CD4-positive, alpha-beta T cell treated with Interleukin-4 for 4 hours (primary cell): ENCODE measurements at regions not wholly inside any gene's neighbourhood (a gene's known extent, or its start where the extent isn't known, plus 50 kb on each side); places are given as distances from the start of the nearest gene placed in this dataset.
"Not testable (repeated sequence)": the region's sequence is repeated elsewhere in the genome, so short reads cannot be mapped to it uniquely, and the experiment has no call there.

ENCODE experiments used
- DNase-seq: peaks from one replicate; pipeline ENCODE4 v3.0.0-alpha.2; 2020

DNA sequence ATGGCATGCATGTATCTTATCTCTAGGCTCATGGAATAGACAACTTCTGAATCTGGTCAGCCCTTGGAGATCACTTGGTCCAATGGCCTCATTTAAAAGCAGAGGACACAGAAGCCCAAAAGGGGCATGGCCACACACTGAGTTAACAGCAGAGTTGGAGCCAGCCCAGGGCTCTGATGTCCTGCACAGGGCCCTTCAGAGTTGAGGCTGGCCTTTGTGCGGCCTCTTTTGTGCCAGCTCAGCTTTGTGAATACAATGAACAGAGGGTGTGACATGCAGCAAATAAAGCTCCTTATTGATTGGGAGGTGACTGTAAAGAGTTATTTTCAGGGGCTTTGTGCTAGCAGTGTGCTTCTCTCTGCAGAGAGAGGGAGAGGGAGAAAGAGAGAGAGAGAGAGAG lies 150.1 kb upstream of the STK32A start:
- DNase-seq = no peak

DNA sequence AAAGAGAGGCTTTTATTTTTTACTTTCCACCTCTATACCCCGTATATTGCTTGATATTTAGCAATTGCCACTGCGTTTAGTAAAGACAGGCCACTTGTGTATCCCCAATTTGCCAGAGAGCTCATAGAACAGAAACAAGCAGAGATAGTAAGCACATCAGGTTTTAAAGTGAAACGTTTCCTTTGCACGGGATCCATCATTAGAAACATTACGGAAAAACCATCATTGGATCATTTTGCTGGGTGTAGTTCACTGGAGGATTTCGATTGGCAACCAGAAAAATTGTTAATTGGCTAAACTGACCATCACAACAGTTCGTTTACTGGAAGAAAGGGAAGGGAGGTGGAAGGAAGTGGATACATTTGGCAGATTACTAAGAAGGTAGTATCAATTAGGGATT lies 149.4 kb upstream of the STK32A start:
- DNase-seq = no peak

DNA sequence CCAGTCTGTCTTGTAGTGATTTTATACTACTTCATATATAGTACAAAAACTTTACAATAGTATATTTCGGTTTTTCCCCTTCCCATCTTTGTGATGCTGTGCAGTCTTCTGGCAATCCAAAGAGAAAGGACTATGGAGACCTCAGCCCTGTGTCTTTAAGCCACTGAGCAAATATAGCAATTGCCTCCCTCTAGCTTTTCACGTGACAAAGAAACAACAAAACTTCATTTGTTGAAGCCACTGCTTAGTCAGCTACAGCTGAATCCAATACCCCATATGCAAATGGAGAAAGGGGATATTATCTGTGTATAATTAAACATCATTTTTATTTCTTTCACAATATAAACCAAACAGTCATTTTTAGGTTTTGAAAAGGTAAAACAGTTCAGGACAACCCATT lies 142.8 kb upstream of the STK32A start:
- no peak for DNase-seq

- no peak for DNase-seq
These were observed 141.7 kb upstream of the STK32A start for GRCh38 chr5:147093138-147093537.

GRCh38 chr5:147095740-147096139 lies 139.1 kb upstream of the STK32A start:
- DNase-seq = no peak

DNA sequence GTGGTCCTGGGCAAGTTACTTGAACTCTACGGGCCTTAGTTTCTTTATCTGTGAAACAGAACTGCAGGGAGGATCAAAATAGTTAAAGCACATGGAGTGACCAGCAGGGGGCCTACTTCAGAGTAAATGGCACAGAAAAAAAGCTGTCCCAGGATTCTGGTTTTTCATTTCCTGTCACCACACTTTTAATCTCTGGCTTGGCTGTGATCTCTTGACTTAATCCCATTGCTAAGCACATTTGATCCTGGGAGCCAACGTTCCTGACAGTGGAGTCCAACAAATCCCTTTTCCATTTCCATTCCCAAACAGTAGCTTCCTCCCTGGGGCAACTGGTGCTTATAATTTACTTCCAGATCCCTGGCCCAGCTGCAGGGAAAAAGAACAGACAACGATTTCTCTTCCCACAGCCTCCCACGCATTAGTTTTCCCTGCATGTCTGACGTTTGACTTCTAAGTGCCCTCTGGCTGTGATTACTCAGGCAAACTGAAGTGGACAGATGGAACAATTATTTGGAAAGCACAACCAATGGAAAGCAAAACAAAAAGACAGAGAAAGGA lies 136.5 kb upstream of the STK32A start:
- DNase-seq = no peak

- DNase-seq = no peak
These were observed 133.0 kb upstream of the STK32A start for GRCh38 chr5:147101659-147102369.

DNA sequence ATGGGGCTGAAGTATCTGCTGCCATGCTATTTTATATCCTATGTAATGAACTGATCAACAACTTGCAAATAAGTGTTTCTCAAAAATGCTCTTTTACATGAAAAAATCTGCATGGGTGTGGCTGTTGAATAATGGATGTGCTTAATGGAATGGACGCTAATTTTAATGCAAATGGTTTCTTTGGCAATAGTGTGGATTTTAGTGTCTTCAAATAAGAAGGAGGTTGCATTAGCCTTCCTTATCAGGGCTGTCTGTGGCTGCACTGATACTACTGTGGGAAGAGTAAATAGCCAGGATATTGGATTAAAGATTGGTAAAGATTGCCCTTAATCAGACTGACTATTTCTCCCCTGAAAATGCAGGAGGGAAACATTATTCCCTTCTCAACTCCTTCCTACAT lies 121.9 kb upstream of the STK32A start:
- no peak for DNase-seq

GRCh38 chr5:147113967-147114366 lies 120.9 kb upstream of the STK32A start:
- no peak for DNase-seq

DNA sequence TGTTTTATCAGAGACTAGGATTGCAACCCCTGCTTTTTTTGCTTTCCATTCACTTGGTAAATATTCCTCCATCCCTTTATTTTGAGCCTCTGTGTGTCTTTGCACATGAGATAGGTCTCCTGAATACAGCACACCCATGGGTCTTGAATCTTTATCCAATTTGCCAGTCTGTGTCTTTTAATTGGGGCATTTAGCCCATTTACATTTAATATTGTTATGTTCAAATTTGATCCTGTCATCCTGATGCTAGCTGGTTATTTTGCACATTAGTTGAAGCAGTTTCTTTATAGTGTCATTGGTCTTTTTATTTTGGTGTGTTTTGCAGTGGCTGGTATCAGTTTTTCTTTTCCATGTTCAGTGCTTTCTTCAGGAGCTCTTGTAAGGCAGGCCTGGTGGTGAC lies 95.1 kb upstream of the STK32A start:
- DNase-seq = not testable (repeated sequence)

DNA sequence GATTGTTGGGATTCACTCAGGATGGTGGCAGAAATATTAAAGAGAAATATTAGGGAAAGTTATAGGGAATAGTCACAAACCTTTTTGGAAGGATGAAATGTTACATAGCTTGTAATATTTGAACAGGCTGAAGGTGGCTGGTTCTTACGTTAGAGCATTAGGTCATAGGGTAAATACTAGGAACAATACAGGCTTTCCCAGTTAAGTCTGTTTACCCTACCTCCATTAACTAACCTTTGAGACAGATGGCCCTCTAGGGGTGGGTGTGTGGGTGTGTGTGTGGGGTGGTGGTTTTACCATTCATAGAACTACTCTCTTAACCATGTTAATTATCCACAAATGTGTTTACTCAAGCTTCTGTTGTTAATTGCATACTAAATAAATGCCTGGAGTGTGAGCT lies 94.3 kb upstream of the STK32A start:
- DNase-seq = no peak

DNA sequence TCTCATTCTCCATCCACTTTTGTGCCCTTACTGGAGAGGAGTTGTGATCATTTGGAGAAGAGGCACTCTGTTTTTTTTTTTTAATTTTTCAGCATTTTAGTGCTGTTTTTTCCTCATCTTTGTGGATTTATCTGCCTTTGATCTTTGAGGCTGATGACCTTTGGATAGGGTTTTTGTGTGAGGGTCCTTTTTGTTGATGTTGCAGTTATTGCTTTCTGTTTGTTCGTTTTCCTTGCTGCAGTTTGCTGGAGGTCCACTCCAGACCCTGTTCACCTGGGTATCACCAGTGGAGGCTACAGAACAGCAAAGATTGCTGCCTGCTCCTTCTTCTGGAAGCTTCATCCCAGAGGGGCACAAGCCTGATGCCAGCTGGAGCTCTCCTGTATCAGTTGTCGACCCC lies 93.2 kb upstream of the STK32A start:
- not testable (repeated sequence) for DNase-seq

GRCh38 chr5:147143215-147143614 lies 91.6 kb upstream of the STK32A start:
- DNase-seq = no peak

DNA sequence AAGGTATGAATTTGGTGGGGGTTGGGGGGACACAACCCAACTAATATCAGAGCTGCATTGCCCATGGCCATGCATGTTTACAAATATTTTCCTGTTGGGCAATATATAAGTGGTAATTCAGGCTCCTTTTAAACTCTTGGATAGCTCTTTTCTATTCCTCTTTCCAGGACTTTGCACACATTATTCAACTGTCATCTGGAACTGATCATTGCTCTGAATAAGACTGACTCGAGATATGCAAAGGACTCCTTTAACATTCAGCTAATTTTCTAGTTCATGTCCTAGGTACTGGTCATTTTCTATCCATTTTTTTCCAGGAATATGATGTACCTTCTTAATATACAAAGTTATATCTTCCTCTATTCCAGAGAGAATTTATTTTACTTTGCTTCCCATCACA lies 89.5 kb upstream of the STK32A start:
- DNase-seq = no peak

GRCh38 chr5:147148715-147149114 lies 86.1 kb upstream of the STK32A start:
- no peak for DNase-seq

GRCh38 chr5:147152086-147152485 lies 82.7 kb upstream of the STK32A start:
- DNase-seq = no peak

- DNase-seq = no peak
These were observed 80.0 kb upstream of the STK32A start for GRCh38 chr5:147154809-147155208.

DNA sequence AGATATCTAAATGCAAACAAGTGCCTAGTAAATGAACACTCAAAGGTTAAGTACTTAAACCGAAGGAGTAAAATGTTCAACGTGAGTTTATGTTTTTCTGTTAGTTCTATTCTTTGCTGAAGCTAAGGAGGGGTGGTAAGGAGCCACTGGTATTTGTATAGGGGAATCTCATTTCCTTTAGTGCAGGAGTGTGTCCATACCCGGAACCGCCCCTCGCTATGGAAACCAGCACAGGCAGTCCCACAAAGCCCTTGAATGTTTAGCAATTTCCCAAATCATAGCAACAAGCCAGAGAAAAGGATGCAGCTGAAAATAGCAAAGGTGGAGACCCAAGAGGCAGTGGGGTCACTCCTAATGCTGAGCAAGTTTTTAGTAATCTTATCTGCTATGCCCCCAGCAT lies 78.8 kb upstream of the STK32A start:
- DNase-seq = no peak

- no peak for DNase-seq
These were observed 73.7 kb upstream of the STK32A start for GRCh38 chr5:147160902-147161700.

DNA sequence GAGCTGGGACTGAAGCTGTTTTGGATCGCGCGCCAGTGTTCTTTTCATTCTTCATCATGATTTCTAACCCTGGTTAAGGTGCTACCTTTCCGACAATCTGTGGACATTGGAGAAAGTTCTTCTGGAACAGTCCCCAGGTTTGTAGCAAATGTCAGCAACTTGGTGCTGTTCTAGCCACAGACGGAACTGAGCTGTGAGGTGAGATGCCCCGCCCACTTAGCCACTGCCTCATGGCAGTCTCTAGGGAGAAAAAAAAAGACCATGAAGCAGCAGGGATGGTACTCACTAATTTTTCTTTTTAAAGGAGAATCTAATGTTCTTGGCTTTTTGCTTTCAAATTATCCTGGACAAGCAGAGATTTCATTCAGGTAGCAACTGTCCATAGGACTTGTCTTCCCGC lies 72.1 kb upstream of the STK32A start:
- DNase-seq = no peak

- no peak for DNase-seq
These were observed 67.3 kb upstream of the STK32A start for GRCh38 chr5:147167529-147167928.

- DNase-seq = no peak
These were observed 66.1 kb upstream of the STK32A start for GRCh38 chr5:147168578-147169327.

GRCh38 chr5:147169399-147169798 lies 65.4 kb upstream of the STK32A start:
- no peak for DNase-seq

- no peak for DNase-seq
These were observed 64.9 kb upstream of the STK32A start for GRCh38 chr5:147169901-147170300.
